HL-60 (cell line): ENCODE measurements at regions not wholly inside any gene's neighbourhood (a gene's known extent, or its start where the extent isn't known, plus 50 kb on each side); places are given as distances from the start of the nearest gene placed in this dataset.

Experiments
- POLR2AphosphoS5 ChIP-seq: IDR thresholded peaks from 2 replicates; pipeline ENCODE4 v1.6.1; 2012; ENCODE audit warnings: low read depth
- TF ChIP-seq, protein P1 (sequence below): IDR thresholded peaks from one replicate; pipeline ENCODE4 v1.5.1; 2011; ENCODE audit warnings: low read length, control low read depth, inconsistent platforms; ENCODE audit not compliant: insufficient read depth

DNA sequence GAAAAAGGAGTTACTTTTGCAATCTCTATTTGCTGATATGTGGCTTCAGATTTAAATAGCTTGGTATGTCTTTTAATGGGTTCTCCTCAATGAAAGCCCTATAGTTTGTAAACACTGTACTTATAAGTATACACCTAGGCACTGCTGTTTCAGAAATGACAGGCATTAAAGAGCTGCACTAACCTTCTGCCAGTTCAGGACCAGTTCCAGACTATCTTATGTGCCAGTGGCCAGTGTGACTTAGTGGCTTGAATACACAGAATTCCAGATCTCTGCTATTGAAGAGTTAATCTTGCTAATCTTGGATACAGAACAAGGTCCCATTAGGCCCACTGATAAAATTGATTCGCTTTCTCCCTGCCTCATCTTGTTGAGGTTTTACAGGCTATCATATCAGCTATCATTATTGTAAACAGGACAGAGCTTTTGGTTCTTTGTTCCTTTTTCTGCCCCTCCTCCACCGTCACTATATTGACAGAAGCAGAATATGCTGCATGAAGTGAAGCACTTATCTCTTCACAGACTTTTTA, 337.5 kb downstream of the LRRIQ3 start:
- TF ChIP-seq, protein P1, sequence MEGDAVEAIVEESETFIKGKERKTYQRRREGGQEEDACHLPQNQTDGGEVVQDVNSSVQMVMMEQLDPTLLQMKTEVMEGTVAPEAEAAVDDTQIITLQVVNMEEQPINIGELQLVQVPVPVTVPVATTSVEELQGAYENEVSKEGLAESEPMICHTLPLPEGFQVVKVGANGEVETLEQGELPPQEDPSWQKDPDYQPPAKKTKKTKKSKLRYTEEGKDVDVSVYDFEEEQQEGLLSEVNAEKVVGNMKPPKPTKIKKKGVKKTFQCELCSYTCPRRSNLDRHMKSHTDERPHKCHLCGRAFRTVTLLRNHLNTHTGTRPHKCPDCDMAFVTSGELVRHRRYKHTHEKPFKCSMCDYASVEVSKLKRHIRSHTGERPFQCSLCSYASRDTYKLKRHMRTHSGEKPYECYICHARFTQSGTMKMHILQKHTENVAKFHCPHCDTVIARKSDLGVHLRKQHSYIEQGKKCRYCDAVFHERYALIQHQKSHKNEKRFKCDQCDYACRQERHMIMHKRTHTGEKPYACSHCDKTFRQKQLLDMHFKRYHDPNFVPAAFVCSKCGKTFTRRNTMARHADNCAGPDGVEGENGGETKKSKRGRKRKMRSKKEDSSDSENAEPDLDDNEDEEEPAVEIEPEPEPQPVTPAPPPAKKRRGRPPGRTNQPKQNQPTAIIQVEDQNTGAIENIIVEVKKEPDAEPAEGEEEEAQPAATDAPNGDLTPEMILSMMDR: no peak
- TF ChIP-seq POLR2AphosphoS5: no peak
